ENCODE measurements at regions not wholly inside any gene's neighbourhood (a gene's known extent, or its start where the extent isn't known, plus 50 kb on each side); places are given as distances from the start of the nearest gene placed in this dataset.

- TF ChIP-seq, protein P1, sequence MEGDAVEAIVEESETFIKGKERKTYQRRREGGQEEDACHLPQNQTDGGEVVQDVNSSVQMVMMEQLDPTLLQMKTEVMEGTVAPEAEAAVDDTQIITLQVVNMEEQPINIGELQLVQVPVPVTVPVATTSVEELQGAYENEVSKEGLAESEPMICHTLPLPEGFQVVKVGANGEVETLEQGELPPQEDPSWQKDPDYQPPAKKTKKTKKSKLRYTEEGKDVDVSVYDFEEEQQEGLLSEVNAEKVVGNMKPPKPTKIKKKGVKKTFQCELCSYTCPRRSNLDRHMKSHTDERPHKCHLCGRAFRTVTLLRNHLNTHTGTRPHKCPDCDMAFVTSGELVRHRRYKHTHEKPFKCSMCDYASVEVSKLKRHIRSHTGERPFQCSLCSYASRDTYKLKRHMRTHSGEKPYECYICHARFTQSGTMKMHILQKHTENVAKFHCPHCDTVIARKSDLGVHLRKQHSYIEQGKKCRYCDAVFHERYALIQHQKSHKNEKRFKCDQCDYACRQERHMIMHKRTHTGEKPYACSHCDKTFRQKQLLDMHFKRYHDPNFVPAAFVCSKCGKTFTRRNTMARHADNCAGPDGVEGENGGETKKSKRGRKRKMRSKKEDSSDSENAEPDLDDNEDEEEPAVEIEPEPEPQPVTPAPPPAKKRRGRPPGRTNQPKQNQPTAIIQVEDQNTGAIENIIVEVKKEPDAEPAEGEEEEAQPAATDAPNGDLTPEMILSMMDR (IDR thresholded peaks at IDR 0.05; ENCODE audit: insufficient read depth, low read depth, low read length) = no peak
- TF ChIP-seq EZH2 (IDR thresholded peaks at IDR 0.05; ENCODE audit: insufficient read depth, low read length) = no peak
Measured at GRCh38 chr11:19389787-19390303, 149.1 kb upstream of the E2F8 start.
